ENCODE measurements at regions not wholly inside any gene's neighbourhood (a gene's known extent, or its start where the extent isn't known, plus 50 kb on each side); places are given as distances from the start of the nearest gene placed in this dataset.

DNA sequence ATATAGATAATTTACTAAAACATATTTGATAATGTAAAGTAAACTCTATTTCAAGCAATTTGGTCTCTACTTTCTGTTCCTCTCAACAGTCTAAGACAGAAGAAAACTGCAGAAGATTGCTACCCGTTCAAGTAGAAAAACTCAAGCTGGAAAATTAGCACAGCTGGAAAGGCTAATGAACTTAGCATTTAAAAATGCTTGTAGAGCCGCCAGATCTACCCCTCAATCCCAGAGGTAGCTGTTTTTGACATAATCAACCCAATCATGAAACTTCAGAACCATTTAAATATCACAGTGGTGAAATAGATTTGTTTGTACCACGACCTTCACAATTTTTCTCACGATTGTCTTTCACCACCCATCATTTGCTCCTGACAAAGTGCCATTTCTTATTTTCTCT is 479.5 kb downstream of the SPRY1 start:
- TF ChIP-seq, protein P1, sequence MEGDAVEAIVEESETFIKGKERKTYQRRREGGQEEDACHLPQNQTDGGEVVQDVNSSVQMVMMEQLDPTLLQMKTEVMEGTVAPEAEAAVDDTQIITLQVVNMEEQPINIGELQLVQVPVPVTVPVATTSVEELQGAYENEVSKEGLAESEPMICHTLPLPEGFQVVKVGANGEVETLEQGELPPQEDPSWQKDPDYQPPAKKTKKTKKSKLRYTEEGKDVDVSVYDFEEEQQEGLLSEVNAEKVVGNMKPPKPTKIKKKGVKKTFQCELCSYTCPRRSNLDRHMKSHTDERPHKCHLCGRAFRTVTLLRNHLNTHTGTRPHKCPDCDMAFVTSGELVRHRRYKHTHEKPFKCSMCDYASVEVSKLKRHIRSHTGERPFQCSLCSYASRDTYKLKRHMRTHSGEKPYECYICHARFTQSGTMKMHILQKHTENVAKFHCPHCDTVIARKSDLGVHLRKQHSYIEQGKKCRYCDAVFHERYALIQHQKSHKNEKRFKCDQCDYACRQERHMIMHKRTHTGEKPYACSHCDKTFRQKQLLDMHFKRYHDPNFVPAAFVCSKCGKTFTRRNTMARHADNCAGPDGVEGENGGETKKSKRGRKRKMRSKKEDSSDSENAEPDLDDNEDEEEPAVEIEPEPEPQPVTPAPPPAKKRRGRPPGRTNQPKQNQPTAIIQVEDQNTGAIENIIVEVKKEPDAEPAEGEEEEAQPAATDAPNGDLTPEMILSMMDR (IDR thresholded peaks at IDR 0.05; ENCODE audit: insufficient read depth, low read depth, low read length): no peak
- no peak for TF ChIP-seq EZH2 (IDR thresholded peaks at IDR 0.05; ENCODE audit: insufficient read depth, low read length)
